ENCODE measurements at regions not wholly inside any gene's neighbourhood (a gene's known extent, or its start where the extent isn't known, plus 50 kb on each side); places are given as distances from the start of the nearest gene placed in this dataset.
"Not testable (repeated sequence)": the region's sequence is repeated elsewhere in the genome, so short reads cannot be mapped to it uniquely, and the experiment has no call there.

- intact Hi-C loops (cut with micrococcal nuclease; ENCODE audit: unreplicated experiment), result no loop called here
- ChIA-PET POLR2A (ENCODE audit: low non-redundant PET) (no interaction called here), CTCF (no interaction called here)
- H3K4me1 ChIP-seq (ENCODE audit: insufficient read depth, low read length, poor library complexity, severe bottlenecking), result peaks cover 14% of the 10 kb centered on the region
- H3K4me3 ChIP-seq (ENCODE audit: low read depth, low read length, poor library complexity, severe bottlenecking), result no peak overlapping the region
- H3K36me3 ChIP-seq (ENCODE audit: insufficient read depth, low read length, poor library complexity, severe bottlenecking), result no peaks in the 10 kb centered on the region
- no peaks in the 10 kb centered on the region for H3K27me3 ChIP-seq (replicated peaks; ENCODE audit: insufficient read depth, low read depth, low read length, poor library complexity)
- H3K9me3 ChIP-seq (ENCODE audit: low read depth, low read length, poor library complexity, severe bottlenecking), result peaks cover 23% of the 10 kb centered on the region
- H3K27ac ChIP-seq (ENCODE audit: low read depth, low read length, poor library complexity, severe bottlenecking), result peak overlapping the region; percentile 21
- no TSS peak for BruUV-seq (replicated peaks)
- DNase-seq (ENCODE audit: low spot score), result peak; percentile 62
- TF ChIP-seq EZH2 (IDR thresholded peaks at IDR 0.05; ENCODE audit: borderline replicate concordance, low read depth, low read length, poor library complexity, severe bottlenecking) (no peak), CTCF (conservative IDR thresholded peaks at IDR 0.05; ENCODE audit: low read depth, low read length) (no peak)
Observed at GRCh38 chr1:199490769-199491527, 536.6 kb upstream of the NR5A2 start.

- CTCF ChIA-PET, result no interaction called here
- Histone ChIP-seq H3K27ac (ENCODE audit: low read depth, low read length, poor library complexity, severe bottlenecking) (no peak overlapping the region), H3K4me3 (ENCODE audit: low read depth, low read length, poor library complexity, severe bottlenecking) (no peak overlapping the region), H3K36me3 (ENCODE audit: insufficient read depth, low read length, poor library complexity, severe bottlenecking) (no peaks in the 10 kb centered on the region), H3K9me3 (ENCODE audit: low read depth, low read length, poor library complexity, severe bottlenecking) (peaks cover 24% of the 10 kb centered on the region), H3K4me1 (ENCODE audit: insufficient read depth, low read length, poor library complexity, severe bottlenecking) (peaks cover 10% of the 10 kb centered on the region), H3K27me3 (replicated peaks; ENCODE audit: insufficient read depth, low read depth, low read length, poor library complexity) (no peaks in the 10 kb centered on the region)
- no peak for TF ChIP-seq EZH2 (IDR thresholded peaks at IDR 0.05; ENCODE audit: borderline replicate concordance, low read depth, low read length, poor library complexity, severe bottlenecking)
- no peak for TF ChIP-seq CTCF (conservative IDR thresholded peaks at IDR 0.05; ENCODE audit: low read depth, low read length)
- no peak for DNase-seq (ENCODE audit: low spot score)
- POLR2A ChIA-PET (ENCODE audit: low non-redundant PET), result no interaction called here
- no TSS peak for BruUV-seq (replicated peaks)
- intact Hi-C loops (cut with micrococcal nuclease; ENCODE audit: unreplicated experiment), result no loop called here
Observed at GRCh38 chr1:199495432-199495831, 532.1 kb upstream of the NR5A2 start.

GRCh38 chr1:199498802-199499201 is 528.7 kb upstream of the NR5A2 start:
- CTCF ChIA-PET; intact Hi-C loops (cut with micrococcal nuclease; ENCODE audit: unreplicated experiment); POLR2A ChIA-PET (ENCODE audit: low non-redundant PET); H3K27ac ChIP-seq (ENCODE audit: low read depth, low read length, poor library complexity, severe bottlenecking); H3K4me3 ChIP-seq (ENCODE audit: low read depth, low read length, poor library complexity, severe bottlenecking); H3K4me1 ChIP-seq (ENCODE audit: insufficient read depth, low read length, poor library complexity, severe bottlenecking); H3K27me3 ChIP-seq (replicated peaks; ENCODE audit: insufficient read depth, low read depth, low read length, poor library complexity); H3K36me3 ChIP-seq (ENCODE audit: insufficient read depth, low read length, poor library complexity, severe bottlenecking); BruUV-seq (replicated peaks); DNase-seq (ENCODE audit: low spot score): not testable (repeated sequence)
- H3K9me3 ChIP-seq (ENCODE audit: low read depth, low read length, poor library complexity, severe bottlenecking), result peaks cover 21% of the 10 kb centered on the region

GRCh38 chr1:199508072-199508471 is 519.4 kb upstream of the NR5A2 start:
- BruUV-seq (replicated peaks), result no TSS peak
- Histone ChIP-seq H3K36me3 (ENCODE audit: insufficient read depth, low read length, poor library complexity, severe bottlenecking) (no peaks in the 10 kb centered on the region), H3K4me1 (ENCODE audit: insufficient read depth, low read length, poor library complexity, severe bottlenecking) (no peaks in the 10 kb centered on the region), H3K9me3 (ENCODE audit: low read depth, low read length, poor library complexity, severe bottlenecking) (no peaks in the 10 kb centered on the region), H3K4me3 (ENCODE audit: low read depth, low read length, poor library complexity, severe bottlenecking) (no peak overlapping the region), H3K27ac (ENCODE audit: low read depth, low read length, poor library complexity, severe bottlenecking) (no peak overlapping the region), H3K27me3 (replicated peaks; ENCODE audit: insufficient read depth, low read depth, low read length, poor library complexity) (no peaks in the 10 kb centered on the region)
- intact Hi-C loops (cut with micrococcal nuclease; ENCODE audit: unreplicated experiment), result no loop called here
- TF ChIP-seq CTCF (conservative IDR thresholded peaks at IDR 0.05; ENCODE audit: low read depth, low read length) (no peak), EZH2 (IDR thresholded peaks at IDR 0.05; ENCODE audit: borderline replicate concordance, low read depth, low read length, poor library complexity, severe bottlenecking) (no peak)
- POLR2A ChIA-PET (ENCODE audit: low non-redundant PET), result no interaction called here
- CTCF ChIA-PET, result no interaction called here
- DNase-seq (ENCODE audit: low spot score), result no peak

Data from A673 (cell line).